NCI-H1092 treated with DMSO at 0.1 percent for 48 hours (cell line): ENCODE measurements at regions not wholly inside any gene's neighbourhood (a gene's known extent, or its start where the extent isn't known, plus 50 kb on each side); places are given as distances from the start of the nearest gene placed in this dataset.

ENCODE experiments used
- DNase-seq: peaks from one replicate; lab custom pipeline; 2025; lab: John Stamatoyannopoulos, UW

- peak; percentile 6 for DNase-seq
Measured at GRCh38 chr4:31365006-31365690, 645.0 kb downstream of the PCDH7 start.

GRCh38 chr4:31366041-31366440 lies 645.9 kb downstream of the PCDH7 start:
- DNase-seq: no peak

- DNase-seq: peak; percentile 56
Measured at GRCh38 chr4:31370866-31371465, 650.8 kb downstream of the PCDH7 start.

- no peak for DNase-seq
Measured at GRCh38 chr4:31374256-31374960, 654.2 kb downstream of the PCDH7 start.

GRCh38 chr4:31375936-31376335 lies 655.8 kb downstream of the PCDH7 start:
- DNase-seq: no peak

GRCh38 chr4:31379364-31379763 lies 659.2 kb downstream of the PCDH7 start:
- no peak for DNase-seq

- DNase-seq: no peak
Measured at GRCh38 chr4:31383767-31384166, 663.6 kb downstream of the PCDH7 start.

GRCh38 chr4:31390849-31391248 lies 670.7 kb downstream of the PCDH7 start:
- no peak for DNase-seq

- DNase-seq: no peak
Measured at GRCh38 chr4:31391976-31392375, 671.8 kb downstream of the PCDH7 start.

- no peak for DNase-seq
Measured at GRCh38 chr4:31392923-31393322, 672.8 kb downstream of the PCDH7 start.

- DNase-seq: peak; percentile 55
Measured at GRCh38 chr4:31408121-31408520, 688.0 kb downstream of the PCDH7 start.

GRCh38 chr4:31411565-31411964 lies 691.4 kb downstream of the PCDH7 start:
- no peak for DNase-seq

GRCh38 chr4:31415629-31416028 lies 695.5 kb downstream of the PCDH7 start:
- no peak for DNase-seq

GRCh38 chr4:31416498-31416897 lies 696.3 kb downstream of the PCDH7 start:
- no peak for DNase-seq

GRCh38 chr4:31417040-31417439 lies 696.9 kb downstream of the PCDH7 start:
- DNase-seq: no peak

GRCh38 chr4:31422006-31422405 lies 701.8 kb downstream of the PCDH7 start:
- no peak for DNase-seq

GRCh38 chr4:31427691-31428090 lies 707.5 kb downstream of the PCDH7 start:
- no peak for DNase-seq

- no peak for DNase-seq
Measured at GRCh38 chr4:31442236-31442635, 722.1 kb downstream of the PCDH7 start.

GRCh38 chr4:31445526-31445925 lies 725.4 kb downstream of the PCDH7 start:
- DNase-seq: no peak

- DNase-seq: no peak
Measured at GRCh38 chr4:31455612-31456011, 735.4 kb downstream of the PCDH7 start.

- DNase-seq: no peak
Measured at GRCh38 chr4:31458813-31459212, 738.6 kb downstream of the PCDH7 start.

- DNase-seq: no peak
Measured at GRCh38 chr4:31461421-31461820, 741.3 kb downstream of the PCDH7 start.

- no peak for DNase-seq
Measured at GRCh38 chr4:31467781-31468180, 747.6 kb downstream of the PCDH7 start.
